A172 (cell line): ENCODE measurements at regions not wholly inside any gene's neighbourhood (a gene's known extent, or its start where the extent isn't known, plus 50 kb on each side); places are given as distances from the start of the nearest gene placed in this dataset.
A peak's percentile ranks its signal among the peaks of the same experiment; 100 is the strongest.

Source experiments
- DNase-seq: peaks from one replicate; pipeline ENCODE4 v3.0.0-alpha.2; 2015; ENCODE audit warnings: low spot score

DNA sequence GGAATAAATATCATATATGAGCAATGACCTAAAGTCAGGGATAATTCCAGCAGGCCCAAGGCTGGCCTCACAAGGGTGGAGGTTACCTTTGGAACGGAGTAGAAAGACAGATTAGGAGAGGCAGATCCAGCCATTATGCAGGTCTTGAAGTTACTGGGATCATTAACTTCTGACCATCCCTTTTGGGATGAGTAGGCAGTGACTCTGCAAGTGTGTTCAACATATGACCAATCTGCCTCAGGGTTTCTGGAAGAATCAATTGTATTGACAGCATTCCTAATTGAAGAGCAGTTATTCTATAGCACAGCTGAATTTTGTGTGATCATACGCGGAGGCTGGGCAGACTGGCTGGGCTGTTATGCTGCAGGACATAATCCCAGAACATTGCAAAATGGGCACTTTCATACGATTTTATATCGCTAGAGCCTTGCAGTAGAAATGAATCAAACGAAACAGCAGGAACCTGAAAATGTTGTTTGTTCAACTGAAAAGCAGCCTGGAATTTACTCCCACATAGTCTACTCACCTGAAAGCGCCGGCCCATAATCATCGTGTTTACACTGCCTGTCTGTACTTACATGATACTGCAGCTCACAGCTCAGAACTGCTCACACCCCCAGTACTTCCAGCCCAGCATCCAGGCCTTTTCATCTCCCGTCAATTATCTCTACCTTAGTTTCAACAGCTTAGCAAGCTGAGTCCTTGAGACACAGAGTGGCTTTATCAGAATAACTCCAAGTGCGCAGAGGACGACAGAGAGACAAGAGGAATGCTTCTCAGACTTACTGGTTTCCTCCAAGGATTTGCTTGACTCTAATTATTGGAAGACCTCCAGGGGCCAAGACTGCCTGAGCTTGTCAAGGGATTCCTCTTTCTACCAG, 556.1 kb downstream of the EFNB2 start:
- DNase-seq, result peak; percentile 1

DNA sequence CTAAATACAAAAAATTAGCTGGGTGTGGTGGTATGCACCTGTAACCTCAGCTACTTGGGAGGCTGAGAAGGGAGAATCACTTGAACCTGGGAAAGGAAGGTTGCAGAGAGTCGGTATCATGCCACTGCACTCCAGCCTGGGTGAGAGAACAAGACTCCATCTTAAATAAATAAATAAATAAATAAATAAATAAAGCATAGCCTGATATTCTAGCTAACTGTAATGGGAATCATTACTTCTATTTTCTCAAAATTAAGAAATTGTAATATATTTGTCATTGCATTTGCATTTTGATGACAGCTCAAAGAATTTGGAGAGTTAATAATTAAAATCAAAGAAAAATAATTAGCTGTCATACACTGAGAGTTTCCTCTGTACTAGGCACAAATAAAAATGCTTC, 561.1 kb downstream of the EFNB2 start:
- no peak for DNase-seq

DNA sequence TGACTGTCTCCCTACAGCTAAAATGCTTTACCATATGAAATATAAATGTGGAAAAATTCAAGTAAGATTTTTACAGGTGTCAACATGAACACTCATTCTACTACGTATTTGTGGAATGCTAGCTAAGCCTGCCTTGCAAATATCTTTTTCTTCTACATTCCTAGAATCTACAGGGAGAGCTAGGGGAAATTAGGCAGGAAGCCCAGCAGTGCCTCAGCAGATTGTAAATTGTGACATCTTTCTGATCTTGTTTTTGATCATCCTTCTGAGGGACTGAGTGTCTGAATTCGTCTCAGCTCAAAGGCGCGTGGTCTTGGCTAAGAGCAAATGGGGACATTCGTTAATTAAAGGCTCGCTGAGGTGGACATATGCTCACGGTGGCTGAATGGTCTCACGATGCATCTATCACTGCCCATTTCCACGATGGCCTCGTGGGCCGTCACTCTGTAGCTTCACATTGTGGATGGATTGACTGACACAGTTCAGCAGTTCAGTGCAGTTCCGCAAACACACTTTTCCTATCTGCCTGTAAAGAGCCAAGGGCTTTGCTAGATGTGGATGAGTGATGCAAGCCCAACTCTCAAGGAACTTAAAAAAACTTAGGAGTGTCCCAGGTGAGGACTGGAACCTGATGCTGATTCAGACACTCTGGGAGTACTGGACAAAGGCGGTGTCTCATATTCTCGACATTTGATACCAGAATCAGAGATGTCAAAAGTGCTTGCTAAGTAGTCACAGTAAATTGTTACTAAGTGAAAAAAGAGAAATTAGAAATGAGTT, 562.5 kb downstream of the EFNB2 start:
- DNase-seq, result no peak

DNA sequence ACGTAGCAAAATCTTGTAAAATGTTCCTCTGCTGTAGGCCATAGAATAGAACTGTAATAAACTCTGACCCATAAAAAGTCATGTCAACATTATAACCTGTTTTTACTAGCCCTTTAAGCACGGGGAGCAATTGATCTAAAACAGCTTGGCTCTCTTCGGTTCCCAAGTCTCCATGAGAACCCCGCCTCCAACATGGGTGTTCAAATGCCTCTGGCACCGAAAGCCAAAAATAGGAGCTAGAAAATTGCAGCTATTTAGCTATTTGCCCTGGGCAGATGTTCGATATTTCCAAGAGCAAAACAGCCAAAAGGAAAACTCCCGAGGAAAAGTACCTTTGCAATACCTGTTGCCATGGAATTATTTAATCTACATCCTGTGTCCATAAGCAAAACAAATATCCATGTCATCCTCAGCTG, 563.1 kb downstream of the EFNB2 start:
- DNase-seq, result no peak

DNA sequence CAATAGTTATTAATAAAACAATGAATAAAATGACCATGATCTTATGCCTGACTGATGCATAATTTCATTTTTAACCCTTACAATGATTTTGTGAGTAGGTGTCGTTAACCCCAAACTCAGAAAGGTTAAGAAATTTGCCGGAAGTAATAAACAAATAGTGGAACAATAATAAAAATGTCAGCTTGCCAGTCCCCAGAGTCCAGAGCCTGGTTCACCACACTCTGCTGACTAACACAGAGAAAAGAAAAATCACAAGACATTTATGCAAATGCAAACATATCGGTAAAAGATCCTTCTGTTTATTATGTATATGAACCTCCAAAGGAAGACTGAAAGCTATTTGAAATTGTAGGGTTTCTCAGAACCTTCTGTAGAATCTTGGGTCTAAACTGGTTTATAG, 563.7 kb downstream of the EFNB2 start:
- DNase-seq, result no peak

DNA sequence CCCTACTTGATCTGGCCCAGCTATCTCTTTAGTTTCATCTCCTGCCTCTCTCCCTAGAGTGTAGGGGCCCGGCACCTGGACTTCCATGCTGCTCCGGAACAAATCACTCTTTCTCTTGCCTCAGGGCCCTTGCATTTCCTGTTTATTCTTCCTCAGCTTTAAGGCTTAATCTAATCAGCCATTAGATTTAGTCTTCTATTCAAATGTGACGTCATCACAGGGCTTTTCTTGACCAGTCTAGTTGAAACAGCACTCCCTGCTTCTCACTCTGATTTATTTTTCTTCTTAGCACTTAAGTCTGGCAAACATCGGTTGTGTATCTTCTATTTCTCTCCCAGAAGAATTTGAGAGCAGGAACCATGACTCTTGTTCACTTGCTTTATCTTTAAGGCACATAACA, 564.1 kb downstream of the EFNB2 start:
- no peak for DNase-seq

DNA sequence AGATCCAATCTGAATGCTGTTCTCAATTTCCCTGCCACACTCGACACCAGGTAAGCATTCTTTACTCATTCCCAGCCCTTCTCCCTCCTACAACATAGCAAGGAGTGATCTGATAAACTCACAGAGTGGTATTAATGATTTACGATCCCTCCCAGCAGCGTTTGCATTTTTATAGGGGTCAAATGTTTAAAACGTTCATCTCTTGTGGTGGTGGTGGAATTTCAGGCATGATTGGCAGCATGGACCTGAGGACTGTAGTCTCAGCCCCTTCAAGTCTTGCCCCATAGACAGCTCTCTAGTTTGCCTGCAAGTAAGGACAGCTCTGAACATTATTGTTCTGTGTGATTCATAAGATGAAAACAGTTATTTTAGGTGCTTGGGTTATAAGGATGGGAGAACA, 565.7 kb downstream of the EFNB2 start:
- DNase-seq, result peak; percentile 58

DNA sequence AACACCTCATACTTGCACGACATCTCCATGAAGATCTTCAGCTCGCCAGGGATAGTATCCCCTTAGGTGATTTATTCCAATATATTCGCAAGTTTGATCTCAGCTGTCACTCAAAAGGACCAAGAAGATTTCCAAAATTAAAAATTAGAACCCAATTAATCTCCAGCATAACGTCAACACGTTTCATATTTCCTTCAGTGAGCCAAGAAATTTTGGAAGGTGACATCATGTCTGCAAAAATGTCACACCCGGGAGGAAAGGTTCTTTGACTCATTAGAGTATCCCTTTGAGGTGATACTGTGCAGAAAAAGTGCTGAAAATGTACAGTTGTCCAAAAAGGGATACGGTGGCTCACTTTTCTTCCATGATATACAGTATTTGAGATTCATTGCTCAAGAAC, 569.6 kb downstream of the EFNB2 start:
- DNase-seq, result no peak

DNA sequence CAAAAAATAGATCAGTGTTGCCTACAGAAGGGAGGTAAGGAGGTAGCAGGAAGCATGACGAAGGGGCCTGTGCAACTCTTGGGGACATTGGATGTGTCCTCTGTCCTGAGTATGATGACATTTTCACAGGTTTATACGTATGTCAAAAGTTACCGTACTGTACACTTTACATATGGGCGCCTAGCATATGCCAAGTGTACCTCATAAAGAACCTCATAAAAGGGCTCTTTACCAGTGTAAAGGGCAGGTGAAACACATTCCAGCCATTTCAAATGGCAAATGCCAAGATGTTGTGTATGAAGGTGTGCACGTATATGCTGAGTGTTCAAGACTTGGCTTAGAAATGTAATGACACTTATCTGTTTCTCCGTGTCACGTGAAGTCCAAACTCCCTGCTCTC, 573.4 kb downstream of the EFNB2 start:
- no peak for DNase-seq

DNA sequence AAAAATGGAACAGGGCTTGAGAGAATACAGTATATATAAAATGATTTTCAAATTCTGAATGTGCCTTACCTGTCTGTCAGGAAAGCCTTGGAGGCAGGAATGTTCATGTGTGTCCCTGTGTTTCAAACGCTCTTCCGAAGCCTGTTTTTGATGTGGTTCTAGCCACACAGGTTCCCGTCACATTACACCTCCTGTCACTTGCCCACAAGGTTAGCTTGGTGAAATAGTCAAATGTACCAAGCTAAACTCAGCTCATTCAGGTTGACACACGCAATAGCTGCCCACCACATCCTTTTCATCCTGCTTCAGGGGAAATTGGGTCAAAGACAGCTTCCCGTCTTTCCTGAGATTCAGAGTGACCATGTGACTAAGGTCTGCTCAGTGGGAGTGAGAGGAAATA, 574.0 kb downstream of the EFNB2 start:
- DNase-seq, result no peak

DNA sequence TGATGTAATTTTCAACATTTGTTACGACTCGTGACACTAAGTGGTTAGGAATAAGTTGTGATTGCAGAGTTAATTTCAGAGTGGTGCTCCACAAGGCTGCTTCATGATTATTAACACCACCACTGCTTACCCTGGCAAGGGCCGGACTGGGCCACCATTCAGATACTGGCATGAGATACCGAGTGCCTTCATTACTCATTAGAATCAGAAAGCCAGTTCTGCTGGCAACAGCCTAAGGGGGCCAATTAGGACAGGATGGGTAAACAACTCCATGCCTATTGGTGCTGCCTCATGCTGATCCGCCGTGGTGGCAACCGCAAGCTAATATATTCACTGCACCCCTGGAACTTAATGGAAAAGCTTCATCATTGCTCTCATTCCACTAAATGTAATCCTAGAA, 575.1 kb downstream of the EFNB2 start:
- no peak for DNase-seq

DNA sequence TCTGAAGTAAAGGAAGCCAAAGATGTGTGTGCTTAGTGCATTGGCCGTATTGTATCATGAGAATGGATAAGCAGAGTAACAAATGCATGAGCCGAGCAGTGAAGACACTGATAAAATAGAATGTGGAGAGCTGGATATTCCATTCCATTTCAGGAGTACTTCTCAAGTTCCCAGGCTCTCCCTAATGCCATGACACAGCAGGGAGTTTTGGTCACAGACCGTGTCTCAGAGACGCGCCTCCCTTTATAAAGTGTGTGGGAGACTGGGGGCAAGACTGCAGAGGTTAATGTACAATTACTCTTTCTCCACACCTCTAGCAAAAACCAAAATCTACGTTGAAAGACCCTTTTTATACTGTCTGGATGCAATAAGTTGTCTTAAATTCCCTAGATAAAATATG, 575.6 kb downstream of the EFNB2 start:
- no peak for DNase-seq

DNA sequence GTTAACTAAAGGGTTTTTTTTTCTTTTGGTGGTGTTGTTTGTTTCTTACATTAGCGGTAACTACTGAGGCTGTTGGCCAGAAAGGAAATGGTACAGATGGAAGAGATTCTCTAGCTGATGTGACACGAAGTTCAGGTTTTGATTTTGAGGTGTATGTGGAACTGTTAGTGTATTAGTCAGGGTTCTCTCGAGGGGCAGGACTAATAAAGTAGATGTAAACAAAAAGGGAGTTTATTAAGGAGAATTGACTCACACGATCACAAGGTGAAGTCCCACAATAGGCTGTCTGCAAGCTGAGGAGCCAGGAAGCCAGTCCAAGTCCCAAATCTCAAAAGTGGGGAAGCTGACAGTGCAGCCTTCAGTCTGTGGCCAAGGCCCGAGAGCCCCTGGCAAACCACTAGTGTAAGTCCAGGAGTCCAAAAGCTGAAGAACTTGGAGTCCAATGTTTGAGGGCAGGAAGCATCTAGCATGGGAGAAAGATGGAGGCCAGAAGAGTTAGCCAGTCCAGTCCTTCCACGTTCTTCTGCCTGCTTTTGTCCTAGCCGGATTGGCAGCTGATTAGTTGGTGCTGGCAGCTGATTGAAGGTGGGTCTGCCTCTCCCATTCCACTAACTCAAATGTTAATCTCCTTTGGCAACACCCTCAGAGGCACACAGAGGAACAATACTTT, 577.6 kb downstream of the EFNB2 start:
- DNase-seq, result no peak

DNA sequence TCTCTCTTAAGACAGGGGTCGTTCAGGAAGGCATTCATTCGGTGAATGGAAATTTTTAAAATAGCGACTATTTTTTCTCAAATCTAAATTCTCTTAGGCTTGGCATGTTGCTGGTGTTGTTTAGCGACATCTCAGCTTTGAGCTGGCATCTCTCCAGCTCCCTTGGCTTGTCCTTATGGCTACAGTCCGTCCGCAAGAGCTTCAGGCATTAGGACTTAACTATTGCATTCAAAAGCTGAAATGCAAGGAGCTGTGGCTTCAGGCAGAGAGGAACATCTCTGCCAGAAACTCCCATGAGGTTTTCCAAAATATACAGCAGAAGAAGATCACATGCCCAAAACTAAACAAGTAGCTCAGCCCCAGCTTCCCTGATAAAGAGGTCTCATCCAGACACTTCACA, 578.5 kb downstream of the EFNB2 start:
- no peak for DNase-seq

DNA sequence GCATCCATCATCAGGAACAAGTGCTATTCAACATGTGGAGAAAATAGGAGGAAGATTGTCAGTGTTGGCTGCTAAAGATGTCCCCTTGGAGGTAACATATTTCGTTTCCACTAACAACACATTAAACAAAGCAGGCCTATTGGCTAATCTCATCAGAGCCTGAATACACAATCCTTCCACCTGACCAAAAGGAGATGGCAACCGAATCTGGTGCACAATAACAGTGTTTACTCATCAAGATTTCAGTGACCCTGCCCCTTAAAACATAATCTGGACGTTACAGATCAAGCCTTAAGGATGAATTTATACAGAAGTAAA, 582.5 kb downstream of the EFNB2 start:
- no peak for DNase-seq

DNA sequence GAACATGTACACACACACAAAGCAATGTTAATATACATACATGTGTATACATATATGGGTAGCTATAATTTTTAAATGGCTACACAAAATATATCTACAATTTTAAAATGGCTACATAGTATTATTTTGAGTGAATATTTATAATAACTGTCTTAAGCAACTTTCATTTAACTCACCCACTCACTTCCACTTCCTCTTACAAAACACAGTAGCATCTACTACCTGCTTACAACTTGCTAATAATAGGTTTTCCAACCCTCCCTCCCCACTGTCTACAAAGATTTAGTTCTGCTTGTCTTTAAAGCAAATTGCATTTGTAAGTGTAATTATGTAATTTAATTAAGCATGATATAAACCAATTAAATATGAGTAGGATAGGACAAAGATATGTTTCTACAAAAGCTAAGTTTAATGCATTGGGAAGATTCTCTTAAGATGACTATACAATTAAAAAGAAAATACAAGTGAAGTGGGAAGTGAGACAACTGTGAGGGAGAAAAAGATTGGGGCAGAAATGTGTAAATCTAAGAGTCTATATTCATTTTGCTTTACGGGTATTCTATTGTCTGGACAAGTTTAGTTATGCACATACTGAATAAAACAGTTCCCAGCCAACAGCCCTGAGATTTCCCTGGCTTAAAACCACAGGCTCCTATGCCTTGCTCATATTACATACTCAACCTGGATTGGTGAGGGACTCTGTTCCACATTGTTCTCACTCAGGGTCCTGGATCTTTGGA, 583.1 kb downstream of the EFNB2 start:
- DNase-seq, result no peak

DNA sequence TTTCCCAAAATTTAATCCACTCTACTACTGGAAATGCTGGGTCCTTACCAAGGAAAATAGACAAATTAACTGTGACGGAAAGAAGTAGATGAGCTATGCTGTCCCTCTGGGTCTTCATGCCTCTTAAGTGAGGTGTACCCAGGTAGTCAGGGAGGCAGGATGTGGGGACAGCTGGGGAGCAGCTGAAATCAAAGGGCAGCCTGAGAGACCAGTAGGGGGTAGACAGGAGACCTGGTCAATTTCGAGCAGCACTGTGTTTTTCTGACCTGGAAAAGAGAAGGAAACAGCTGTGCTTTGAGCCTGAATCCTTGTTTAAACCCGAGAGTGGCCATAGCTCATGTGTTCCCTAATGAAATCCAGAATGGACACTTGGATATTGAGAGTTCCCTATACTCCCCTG, 587.3 kb downstream of the EFNB2 start:
- no peak for DNase-seq

DNA sequence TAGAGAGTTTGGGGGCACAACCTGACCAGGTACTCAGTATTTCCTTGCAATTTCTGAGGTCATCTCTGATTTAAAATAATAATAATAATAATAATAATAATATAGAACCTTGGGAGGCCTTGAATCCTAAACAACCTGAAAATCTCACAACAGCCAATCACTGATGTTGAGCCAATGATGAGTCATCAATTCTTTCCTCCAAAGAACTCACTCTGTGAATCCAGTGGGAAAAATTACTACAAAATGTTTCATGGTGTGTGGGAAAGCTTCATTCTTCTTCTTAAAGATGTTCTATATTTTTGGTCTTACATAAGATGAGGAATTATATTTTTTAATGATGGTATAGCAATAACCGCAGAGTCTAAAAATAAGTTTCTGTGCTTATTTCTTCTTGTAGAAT, 594.6 kb downstream of the EFNB2 start:
- no peak for DNase-seq

DNA sequence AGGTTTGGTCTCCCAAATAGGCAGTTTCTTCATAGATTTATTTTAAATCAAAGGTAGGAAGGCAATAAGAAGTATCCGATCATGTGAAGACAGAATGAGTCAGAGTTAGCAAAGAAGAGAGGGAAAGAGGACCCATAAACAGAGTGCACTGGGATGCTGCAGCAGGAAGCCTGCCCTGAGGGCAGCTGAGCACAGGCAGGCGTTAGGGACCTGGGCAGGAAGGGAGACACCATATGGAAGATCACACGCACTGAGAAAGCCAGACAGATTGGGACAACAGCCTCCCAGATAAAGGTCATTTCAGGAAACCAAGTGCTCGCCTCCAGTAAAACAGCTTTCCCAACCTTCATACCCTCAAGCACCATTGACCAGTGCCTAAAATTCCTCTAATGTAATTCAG, 598.0 kb downstream of the EFNB2 start:
- no peak for DNase-seq

DNA sequence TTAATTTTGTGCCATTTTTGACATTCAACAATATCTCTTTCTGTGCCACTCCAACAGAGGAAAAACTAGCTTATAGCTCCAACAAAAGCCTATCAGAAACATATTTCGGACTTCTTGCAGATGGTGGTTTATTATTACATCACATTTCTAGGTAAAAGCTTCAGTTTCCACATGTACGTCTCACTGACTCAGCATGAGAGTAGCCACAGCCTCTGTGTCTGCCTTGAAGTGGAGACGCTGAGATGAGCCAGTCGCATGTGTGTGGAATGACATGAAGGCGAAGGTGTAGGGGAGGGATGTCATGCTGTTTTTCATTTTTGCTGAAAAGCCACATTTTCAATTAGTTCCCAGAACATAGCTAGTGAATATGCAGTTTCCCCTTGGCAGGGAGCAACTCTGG, 598.6 kb downstream of the EFNB2 start:
- DNase-seq, result no peak

DNA sequence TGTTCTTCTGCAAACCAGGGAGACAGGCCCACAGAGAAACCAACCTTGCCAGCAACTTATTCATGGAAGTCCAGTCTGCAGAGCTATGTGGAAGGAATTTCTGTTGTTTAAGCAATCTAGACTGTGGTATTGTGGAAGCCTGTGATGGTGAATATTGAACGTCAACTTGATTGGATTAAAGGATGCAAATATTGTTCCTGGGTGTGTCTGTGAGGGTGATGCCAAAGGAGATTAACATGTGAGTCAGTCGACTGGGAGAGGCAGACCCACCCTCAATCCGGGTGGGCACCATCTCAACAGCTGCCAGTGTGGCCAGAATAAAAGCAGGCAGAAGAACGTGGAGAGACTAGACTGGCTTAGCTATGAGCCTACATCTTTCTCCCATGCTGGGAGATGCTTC, 606.0 kb downstream of the EFNB2 start:
- no peak for DNase-seq

DNA sequence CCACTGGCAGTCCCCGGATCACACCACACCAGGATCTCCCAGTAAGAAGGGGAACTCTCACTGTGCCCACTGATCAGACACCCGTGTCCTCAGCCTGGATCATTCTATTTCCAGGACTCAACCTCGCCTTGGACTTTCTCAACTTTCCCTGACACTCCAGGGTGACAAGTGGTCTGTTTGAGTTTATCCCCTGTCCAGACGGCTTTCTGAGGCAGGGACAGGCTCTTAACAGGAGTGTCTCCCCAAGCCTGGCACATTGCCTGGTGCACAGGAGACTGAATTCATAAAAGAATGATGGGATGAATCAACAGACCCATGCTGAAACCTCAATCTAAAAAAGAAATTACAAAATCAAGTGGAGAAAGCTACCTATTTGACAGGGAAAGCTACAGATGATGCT, 606.6 kb downstream of the EFNB2 start:
- DNase-seq, result no peak
